GM12873 (cell line): ENCODE measurements at regions not wholly inside any gene's neighbourhood (a gene's known extent, or its start where the extent isn't known, plus 50 kb on each side); places are given as distances from the start of the nearest gene placed in this dataset.

Experiments used
- CTCF ChIP-seq: IDR thresholded peaks from 2 replicates; pipeline ENCODE4 v1.5.1; 2012; ENCODE audit warnings: low read depth, mild to moderate bottlenecking, moderate library complexity, low read length, control low read depth; ENCODE audit not compliant: insufficient read depth; ENCODE audit errors: missing control alignments

- no peak for TF ChIP-seq CTCF
Observed at GRCh38 chr5:89384391-89384790, 501.4 kb upstream of the MEF2C start.

GRCh38 chr5:89380635-89381034 is 497.7 kb upstream of the MEF2C start:
- TF ChIP-seq CTCF, result no peak

- no peak for TF ChIP-seq CTCF
Observed at GRCh38 chr5:89377767-89378455, 494.9 kb upstream of the MEF2C start.

- no peak for TF ChIP-seq CTCF
Observed at GRCh38 chr5:89374818-89375521, 492.0 kb upstream of the MEF2C start.

- no peak for TF ChIP-seq CTCF
Observed at GRCh38 chr5:89374144-89374784, 491.3 kb upstream of the MEF2C start.

- no peak for TF ChIP-seq CTCF
Observed at GRCh38 chr5:89372176-89372575, 489.2 kb upstream of the MEF2C start.

- TF ChIP-seq CTCF, result no peak
Observed at GRCh38 chr5:89371646-89372045, 488.7 kb upstream of the MEF2C start.
